GM18508 (cell line): ENCODE measurements at regions not wholly inside any gene's neighbourhood (a gene's known extent, or its start where the extent isn't known, plus 50 kb on each side); places are given as distances from the start of the nearest gene placed in this dataset.

Experiments
- ATAC-seq: cut with Tn5 transposase; IDR thresholded peaks from one replicate; pipeline ENCODE4 v1.9.1; 2021; ENCODE audit warnings: moderate number of reproducible peaks; ENCODE audit not compliant: insufficient read depth, unreplicated experiment

DNA sequence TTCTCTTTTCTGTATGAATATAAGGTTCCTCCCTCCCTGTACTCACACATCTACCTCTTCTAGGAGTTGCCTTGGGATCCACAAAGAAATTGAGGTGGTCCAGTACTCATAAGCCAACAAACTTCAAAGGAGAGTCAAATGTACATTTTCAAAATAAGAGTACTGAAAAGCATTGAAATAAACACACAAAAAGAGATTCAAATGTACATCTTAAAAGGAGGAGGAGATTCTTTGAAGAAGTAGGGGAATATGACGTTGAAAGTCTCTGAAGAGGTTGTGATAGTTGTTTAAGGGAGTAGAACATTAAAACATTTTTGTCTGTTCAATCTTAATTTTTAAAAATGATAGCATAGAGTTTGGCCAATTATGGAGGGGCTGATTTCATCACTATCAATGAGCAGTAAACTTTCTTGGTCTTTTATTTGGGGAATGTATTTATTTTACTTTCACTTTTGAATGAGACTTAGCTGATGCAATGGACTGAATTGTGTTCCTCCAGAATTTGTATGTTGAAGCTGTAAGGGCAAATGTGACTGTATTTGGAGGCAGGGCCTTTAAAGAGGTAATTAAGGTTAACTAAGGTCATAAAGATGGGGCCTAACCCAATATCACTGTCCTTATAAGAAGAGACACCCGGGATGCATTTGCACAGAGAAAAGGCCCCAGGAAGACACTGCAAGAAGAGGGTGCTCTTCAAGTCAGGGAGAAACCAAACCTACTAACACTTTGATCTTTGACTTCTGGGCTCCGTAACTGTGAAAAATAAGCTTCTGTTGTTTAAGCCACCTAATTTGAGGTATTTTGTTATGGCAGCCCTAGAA lies 226.3 kb upstream of the PGRMC2 start:
- ATAC-seq: no peak

DNA sequence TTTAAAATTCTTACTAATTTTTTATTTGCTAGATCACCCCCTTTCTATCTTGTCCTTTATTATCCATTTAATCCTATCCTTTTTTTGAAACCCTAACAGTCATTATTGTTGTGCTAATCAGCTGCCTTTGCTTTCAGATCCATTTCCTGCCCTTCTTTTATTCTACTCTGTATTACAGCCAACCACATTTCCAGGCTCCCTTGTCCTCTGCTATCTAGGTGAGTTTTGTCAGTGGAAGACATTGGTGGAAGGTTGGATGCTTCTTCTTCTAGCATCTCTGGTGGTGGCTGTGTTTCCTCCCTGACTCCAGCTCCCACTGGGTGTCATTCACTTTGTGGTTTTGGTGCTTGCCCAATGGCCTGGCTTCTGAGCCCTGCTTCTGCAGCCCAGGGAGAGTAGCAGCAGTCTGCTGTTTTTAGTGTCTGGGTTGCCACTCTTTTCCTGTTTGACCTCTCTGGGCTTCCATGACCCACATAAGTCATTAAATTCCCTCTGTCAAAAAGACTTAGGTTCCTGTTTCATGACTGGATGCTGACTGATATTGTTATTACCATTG lies 225.2 kb upstream of the PGRMC2 start:
- ATAC-seq: no peak

DNA sequence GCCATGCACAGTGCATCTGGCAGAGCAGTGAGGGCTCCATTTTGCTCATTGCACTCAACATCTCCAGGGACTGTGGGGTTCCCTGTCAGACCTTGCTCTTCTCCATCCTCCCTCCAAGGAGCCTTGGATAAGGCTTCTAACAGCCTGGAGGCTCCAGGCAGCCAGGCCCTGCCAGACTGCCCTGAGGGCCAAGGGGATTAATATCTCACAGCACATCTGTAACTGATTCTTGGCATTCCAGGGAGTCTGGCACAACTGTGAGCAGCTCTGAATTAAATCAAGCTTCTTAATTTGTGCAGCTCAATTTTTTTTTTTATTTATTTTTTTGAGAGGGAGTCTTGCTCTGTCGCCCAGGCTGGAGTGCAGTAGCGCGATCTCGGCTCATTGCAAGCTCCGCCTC lies 224.5 kb upstream of the PGRMC2 start:
- ATAC-seq: no peak

DNA sequence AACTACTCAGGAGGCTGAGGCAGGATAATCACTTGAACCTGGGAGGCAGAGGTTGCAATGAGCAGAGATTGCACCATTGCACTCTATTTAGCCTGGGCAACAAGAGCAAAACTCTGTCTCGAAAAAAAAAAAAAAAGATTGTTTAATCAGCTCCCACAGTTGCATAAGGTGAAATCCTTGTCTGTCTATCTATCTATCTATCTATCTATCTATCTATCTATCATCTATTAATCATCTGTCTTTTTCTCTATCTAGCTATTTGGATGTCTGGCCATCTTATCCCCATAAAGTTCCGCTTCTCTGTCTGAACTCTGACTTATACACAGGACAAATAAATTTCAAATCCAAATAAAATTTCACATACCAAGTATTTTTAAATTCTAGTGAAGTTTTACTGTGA lies 223.2 kb upstream of the PGRMC2 start:
- no peak for ATAC-seq

DNA sequence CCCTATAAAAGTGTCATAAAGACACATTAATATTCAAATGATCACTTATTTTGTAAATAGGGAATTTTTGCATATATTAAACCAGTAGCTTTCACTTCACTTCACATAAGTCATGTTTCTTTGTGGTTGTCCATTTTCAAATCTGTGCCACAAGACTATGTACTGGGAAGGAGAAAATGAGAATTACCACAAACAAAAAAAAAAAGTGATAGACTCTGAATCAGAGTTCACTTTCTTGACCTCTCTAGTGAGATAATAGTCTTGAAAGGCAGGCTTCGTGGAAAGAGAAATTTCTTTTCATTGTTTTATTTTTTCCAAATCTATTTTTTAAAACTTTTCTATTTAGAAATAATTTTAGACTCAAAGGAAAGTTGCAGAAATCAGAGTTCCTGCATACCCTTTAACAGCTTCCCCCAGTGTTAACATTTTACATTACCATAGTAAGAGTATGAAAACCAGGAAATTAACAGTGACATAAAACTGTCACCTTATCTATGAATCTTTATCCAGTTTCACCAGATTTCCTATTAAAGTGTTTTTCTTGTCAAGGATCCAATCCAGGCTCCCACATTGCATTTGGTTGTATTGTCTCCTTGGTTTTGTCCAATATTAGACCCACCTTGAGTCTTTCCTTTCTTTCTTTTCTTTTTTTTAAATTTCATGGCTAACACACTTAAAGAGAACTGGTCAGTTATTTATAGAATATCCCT lies 215.4 kb upstream of the PGRMC2 start:
- ATAC-seq: no peak

DNA sequence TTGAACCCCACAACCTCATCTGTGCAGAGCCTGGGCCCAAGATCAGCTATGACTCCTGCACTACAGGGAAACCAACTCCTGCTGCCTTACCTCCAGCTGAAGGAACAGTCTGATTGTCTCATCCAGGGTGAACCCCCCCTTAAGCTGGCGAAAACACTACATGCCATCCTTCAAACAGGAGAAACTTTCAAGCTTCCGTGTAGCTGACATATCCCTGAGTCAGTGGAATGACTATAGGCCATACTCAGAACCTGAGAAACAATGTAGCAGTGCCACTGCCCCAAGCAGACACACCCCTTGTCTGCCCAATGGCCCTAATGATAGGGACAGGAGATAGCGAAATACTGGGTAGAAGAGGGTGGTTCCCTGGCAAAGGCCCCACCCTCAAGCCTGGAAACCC lies 213.6 kb upstream of the PGRMC2 start:
- no peak for ATAC-seq

DNA sequence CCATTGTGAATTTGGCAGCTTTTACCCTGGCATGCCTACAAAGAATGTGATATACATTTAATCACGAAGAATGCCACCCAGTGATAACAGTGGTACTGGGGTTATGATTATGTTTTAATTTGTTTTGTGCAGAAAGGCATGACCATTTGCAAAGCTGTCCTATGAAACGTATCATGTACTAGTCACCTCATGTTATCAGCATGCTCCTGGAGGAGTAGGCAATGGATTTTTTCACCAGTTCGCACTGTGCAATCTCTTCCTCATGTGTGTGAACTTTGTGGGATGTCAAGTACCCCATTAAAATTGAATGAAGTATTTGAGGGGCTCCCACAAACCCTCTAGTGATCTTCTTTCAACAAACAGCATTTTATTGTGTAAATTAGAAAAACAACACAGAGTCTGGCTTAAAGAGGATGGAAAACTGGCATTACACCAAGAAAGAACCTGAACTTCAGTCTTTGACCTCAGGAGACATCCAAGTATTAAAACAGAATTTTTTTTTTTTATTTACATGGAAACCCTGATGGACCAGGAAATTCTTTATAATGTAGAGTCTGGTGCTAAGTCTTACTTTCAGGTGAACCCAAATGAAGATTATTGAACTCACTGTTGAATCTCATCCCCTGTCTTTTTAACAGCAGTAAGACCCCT lies 200.6 kb upstream of the PGRMC2 start:
- ATAC-seq: no peak

DNA sequence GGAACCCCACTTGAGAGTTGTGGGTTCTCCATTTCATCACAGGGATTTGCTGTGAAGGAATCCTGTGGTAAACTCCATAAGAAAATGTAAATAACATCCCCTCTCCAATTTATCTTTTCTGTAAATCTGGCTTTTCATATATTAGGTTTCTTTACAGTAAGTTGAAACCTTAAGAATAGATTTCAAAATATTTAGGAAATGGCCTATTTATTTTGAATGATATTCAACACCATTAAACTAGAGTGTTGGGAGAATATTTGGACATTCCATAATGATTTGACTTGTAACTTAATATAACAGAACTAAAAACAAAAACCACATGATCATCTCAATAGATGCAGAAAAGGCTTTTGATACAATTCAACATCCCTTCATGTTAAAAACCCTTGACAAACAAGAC lies 197.3 kb upstream of the PGRMC2 start:
- no peak for ATAC-seq

DNA sequence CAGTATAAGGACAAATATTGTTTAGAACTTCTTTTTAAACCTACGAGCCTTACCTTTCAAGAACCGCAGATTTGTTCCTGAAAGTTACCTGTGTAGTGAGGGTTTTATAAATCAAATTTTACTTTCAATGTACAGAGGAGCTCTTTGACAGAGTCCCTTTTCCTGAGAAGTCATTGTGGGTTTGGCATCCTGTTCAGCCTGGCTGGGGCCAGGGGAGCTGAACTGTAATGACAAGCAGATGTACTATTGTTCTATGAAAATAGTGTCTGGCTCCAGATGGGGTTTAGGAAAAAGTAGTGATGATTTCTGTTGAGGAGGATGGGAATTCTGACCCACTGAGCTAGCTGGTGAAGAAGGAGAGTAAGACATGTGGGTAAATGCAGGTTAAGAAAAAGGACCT lies 196.2 kb upstream of the PGRMC2 start:
- ATAC-seq: no peak

DNA sequence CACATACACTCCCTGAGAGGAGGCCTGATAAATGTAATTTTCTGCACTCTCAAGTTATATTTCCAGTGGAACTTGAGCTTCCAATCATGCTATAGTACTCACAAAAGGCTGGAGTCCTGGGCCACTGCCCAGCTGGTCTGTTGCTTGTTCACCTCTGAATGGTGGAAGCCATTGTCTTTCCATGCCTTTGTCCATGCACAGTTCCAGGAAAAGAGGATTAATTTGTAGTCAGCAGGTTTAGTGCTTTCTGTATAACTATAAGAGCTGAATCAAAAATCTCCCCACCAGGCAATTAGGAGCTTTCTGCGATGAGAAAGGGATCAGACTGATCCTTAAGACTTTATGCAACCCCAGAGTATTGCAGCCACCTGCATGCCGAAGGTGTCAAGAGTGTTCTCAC lies 195.4 kb upstream of the PGRMC2 start:
- no peak for ATAC-seq

DNA sequence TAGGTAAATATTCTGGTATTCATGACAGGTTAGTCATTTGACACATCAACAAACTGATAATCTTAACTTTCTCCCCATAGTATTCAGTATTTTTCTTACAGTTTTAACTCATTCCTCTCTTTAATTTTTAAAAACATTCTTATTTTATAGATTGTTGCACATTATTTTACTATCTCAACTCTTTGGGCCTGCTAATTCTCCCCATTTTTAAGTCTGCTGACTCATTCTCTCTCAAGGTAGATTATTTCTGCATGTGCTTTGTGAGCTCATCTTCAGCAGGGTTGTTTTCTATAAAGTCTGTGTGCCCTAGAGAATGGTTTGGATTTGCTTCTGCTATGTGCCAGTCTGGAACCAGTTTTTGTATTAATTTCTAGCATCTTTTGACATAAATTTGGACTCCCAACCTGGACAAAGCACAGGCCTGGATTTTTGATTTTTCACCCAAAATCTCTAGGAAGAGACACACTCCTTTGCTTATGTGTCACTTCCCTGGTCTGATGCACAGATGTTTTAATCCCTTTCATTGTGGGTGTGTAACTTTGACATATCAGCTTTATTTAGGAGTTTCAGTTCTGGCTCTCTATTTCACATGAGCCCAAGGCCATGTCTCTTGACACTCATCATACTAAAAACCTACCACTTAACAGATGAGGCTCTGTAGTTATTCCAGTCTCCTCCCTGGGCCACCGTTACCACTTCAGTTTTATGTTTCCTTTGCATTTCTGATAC lies 194.3 kb upstream of the PGRMC2 start:
- no peak for ATAC-seq

DNA sequence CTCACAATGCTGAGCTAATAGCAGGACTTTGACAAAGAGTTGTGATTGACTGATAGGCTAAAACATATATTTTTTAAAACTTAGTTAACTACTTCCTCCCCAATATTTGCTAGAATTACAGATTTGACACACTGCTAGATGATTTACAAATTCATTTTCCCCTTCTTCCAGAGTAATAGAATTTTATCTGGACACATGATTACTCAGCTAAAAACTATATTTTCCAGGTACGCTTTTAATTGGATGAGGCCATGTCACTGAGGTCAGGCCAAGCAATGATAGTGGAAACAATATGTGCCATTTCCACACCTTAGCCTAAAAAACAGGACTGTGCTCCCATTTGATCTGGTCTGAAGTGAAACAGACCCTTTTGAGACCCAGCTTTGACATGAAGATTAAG lies 193.3 kb upstream of the PGRMC2 start:
- no peak for ATAC-seq

DNA sequence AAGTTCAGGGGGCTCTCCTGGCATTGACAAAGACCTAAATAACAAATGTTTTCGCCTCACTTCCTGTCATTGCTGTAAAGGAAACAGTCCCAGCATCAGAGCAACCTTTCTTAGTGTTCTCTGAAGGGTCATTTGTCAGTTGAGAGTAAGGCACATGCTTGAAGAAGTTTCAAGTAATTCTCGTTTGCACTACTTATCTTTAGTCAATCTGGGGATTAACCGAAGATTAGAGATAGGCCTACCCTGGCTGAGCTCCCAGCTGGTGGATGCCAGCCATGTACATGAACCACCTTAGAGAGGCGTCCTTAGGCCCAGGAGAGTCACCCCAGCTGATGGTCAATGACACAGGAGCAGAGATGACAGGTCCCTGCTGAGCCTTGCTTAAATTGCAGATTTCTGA lies 189.9 kb upstream of the PGRMC2 start:
- no peak for ATAC-seq

DNA sequence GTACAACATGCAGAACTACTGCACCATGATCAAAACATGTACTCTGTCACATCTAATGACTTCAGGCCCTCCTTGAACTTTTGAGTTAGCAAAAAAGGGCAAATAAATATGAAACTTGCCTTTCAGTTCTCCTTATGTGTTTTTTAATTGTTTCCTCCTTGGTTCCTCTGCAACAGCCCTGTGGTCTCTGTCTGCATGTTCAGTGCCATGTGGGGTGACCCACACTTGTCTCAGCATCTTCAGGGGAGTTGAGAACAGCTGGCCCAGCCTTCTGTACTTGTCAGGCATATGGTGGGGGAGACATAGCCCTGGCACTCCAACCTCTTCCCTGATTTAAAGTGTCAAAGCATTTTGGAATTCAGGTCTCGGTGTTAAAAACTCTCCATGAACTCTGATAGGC lies 188.0 kb upstream of the PGRMC2 start:
- no peak for ATAC-seq

DNA sequence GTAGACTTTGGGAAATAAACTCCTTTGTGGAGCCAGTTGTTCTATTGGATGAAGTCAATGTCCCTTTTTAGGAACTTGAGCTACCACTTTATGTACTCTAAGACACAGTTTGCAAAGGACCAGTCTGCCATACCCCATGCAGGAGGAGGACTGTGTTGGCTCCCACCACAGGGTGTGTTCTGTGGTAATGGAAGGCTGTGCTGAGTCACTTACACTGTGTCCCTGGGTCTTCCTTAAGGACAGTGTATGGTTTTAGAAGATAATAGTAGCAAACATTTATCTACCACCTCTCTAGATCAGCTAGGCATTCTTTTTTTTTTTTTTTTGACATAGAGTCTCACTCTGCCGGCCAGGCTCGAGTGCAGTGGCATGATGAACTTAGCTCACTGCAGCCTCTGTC lies 184.0 kb upstream of the PGRMC2 start:
- ATAC-seq: no peak

DNA sequence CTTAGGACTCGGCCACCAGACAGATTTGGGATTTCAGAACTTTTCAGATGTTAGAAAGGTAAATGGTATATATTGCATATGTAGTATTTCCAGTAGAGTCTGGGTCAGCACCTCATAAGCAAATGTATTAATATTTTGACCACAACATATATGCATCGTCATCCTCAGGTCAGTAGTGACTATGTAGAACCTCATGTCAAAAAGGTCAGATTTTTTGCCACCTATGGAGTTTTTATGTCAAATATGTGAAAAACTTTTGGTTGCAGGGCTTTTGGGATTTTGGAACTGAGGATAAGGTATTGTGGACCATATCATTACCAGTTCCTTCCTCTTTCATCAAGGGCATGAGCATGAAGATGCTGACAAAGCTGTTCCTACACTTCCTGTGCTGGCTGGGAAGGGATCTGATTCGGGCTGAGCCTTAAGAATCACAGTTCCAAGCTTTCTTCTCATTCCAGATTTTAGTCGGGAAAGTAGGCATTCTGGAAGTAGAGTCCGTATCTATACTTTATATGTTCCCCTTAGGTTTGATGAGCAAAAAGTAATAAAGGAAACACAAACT lies 183.0 kb upstream of the PGRMC2 start:
- no peak for ATAC-seq

DNA sequence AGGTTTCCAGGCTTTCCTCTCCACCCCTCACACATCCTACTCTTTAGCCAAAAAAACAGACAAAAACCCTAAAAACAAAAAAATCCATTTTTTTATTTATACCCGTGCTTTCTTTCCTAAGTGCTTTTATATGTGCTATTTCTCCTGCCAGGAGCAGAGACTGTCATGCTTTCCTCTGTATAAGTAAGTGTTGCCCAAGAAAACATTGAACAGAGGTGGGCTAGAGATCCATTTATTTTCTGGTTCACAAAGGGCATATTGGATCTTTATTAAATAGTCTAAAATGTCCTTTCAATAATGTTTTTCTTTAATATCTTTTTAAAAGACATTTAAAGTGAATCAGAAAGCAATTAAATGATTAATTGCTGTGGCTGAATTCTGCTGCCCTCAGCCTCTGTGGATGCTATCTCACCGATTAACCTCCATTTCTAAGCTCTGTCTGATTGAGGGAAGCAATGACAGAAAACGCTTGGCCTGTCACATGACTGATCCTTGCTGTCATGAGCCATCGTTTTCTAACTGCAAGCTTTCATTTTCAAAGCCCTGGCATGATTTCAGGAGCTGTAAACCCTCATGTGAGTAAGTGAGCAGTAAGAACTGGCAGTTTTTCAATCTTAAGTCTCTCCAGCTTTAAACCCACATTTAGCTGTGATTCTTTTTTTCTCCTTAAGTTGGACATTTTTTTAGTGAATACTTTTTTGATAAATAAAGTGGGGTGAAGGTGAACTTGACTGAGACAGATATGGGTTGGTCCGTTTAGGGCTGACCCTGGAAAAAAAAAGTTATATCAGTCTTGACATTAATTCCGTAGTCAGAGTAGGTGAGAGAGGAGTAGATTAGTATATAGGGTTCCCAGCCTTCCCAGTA lies 180.7 kb upstream of the PGRMC2 start:
- ATAC-seq: no peak

DNA sequence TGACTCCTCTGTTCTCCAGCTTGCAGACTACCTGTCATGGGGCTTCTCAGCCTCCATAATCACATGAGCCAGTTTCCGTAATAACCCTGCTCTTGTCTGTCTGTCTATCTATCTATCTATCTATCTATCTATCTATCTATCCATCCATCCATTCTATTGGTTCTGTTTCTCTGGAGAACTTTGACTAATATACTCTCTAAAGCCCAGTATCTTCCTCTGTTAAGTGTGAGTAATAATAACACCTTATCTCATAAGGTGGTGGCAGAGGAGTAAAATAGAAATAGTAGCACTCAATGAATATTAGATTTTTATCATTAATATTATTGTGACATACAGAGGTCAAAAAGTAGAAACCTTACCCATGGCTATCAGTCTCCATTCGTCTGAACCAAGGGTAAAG lies 177.9 kb upstream of the PGRMC2 start:
- ATAC-seq: no peak

DNA sequence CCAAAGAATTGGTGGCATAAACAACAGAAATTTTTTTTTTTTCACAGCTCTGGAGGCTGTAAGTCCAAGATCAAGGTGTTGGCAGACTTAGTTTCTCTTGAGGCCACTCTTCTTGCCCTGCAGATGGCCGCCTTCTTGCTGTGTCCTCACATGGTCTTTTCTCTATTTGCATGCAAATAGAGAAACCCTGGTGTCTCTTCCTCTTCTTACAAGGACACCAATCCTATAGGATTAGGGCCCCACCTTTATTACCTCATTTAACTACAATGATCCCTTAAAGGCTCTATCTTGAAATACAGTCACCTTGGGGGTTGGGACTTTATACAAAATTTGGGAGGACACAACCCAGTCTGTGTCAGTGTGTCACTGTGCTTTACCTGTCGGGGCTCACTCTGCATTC lies 175.4 kb upstream of the PGRMC2 start:
- no peak for ATAC-seq
